Ovary (tissue), 3 donors: ENCODE measurements at regions not wholly inside any gene's neighbourhood (a gene's known extent, or its start where the extent isn't known, plus 50 kb on each side); places are given as distances from the start of the nearest gene placed in this dataset.

Experiments
- CTCF ChIP-seq, 3 donors: fragments of 450-650 bp in 2 of 3; fragments of 200-600 bp in 1 of 3; IDR thresholded peaks; one replicate each; pipeline versions ENCODE4 v1.5.1 to v1.8.0; 2016 to 2022; ENCODE audit warnings: antibody characterized with exemption in 3 of 3, mild to moderate bottlenecking in 1 of 3
- EP300 ChIP-seq: sonication (generic); formaldehyde crosslinking; IDR thresholded peaks from one replicate; pipeline ENCODE4 v1.6.1; 2017; ENCODE audit warnings: antibody characterized with exemption
- POLR2A ChIP-seq: fragments of 450-650 bp; IDR thresholded peaks from one replicate; pipeline ENCODE4 v1.6.1; 2017; ENCODE audit warnings: antibody characterized with exemption, mild to moderate bottlenecking, moderate library complexity
- donor health status: DM: no; HTN: no; CAD: no.

DNA sequence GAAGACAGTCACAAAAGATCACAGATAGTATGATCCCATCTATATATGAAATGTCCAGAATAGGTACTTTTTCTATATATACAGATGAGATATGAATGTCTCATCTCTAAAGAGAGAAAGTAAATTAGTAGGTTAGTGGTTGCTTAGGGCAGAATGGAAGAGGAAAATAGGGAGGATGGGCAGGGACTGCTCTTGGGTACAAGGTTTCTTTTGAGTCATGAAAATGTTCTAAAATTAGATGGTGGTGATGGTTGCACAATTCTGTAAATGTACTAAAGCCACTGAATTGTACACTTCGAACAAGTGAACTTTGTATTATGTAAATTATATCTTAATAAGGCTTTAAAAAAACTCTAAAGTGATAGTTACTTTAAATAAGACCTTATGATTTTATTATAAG is 59.6 kb upstream of the GRAMD2B start:
- TF ChIP-seq CTCF (IDR thresholded peaks at IDR 0.05) = no peak
- TF ChIP-seq POLR2A = no peak
- no peak for TF ChIP-seq EP300
